ENCODE measurements at regions not wholly inside any gene's neighbourhood (a gene's known extent, or its start where the extent isn't known, plus 50 kb on each side); places are given as distances from the start of the nearest gene placed in this dataset.
A peak's percentile ranks its signal among the peaks of the same experiment; 100 is the strongest.

DNA sequence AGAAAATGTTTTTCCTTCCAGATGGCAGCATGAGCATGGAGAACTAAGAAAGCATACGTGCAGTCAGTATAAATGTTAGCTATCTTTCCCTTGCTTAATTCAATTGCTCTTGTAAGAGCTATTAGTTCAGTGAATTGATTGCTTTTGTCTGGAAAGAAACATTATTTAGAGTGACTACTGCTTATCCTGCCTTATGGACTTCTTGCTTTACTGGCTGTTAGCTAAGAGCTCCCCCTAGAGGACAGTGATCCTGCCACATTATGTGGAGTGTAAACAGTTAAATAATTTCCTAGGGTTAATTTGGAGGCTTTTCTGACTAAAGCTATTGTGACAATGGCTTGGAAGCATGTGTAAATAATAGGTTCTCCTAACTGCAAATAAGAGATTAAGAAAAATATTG is 1402.4 kb downstream of the FAM133A start:
- intact Hi-C loops (cut with DNase I; ENCODE audit: low total_unique reads), result no loop called here
- H3K4me1 ChIP-seq, result no peaks in the 10 kb centered on the region
- 65 to 92% (median 81%) methylated on average over 1 of the region's 1 CpG for WGBS, 5 donors
- no peak for DNase-seq
- no peak overlapping the region for H3K27ac ChIP-seq
- H3K9me3 ChIP-seq, result no peaks in the 10 kb centered on the region
- H3K27me3 ChIP-seq (replicated peaks in 1 of 7), result peaks cover 0 to 7% (median 0%) of the 10 kb centered on the region in 7 donors
- no peak overlapping the region for H3K4me3 ChIP-seq
- no peaks in the 10 kb centered on the region for H3K36me3 ChIP-seq
- no peak for TF ChIP-seq POLR2AphosphoS5 (IDR thresholded peaks at IDR 0.05)
- TF ChIP-seq CTCF (IDR thresholded peaks at IDR 0.05 in 8 of 11, conservative IDR thresholded peaks at IDR 0.05 in 3 of 11), result peak in 2 of 11 experiments; percentile 17 to 18

GRCh38 chrX:95101851-95102390 is 1427.9 kb downstream of the FAM133A start:
- no peak overlapping the region for H3K27ac ChIP-seq
- intact Hi-C loops (cut with DNase I; ENCODE audit: low total_unique reads), result no loop called here
- H3K36me3 ChIP-seq, result no peaks in the 10 kb centered on the region
- no peak for DNase-seq
- H3K4me3 ChIP-seq, result no peak overlapping the region
- WGBS, 5 donors, result 70 to 82% (median 78%) methylated on average over 4 of the region's 4 CpGs
- H3K9me3 ChIP-seq, result no peaks in the 10 kb centered on the region
- H3K4me1 ChIP-seq, result no peaks in the 10 kb centered on the region
- TF ChIP-seq POLR2A (IDR thresholded peaks at IDR 0.05) (no peak), CTCF (IDR thresholded peaks at IDR 0.05 in 8 of 11, conservative IDR thresholded peaks at IDR 0.05 in 3 of 11) (no peak), POLR2AphosphoS5 (IDR thresholded peaks at IDR 0.05) (no peak)
- H3K27me3 ChIP-seq (replicated peaks in 1 of 7), result no peaks in the 10 kb centered on the region

DNA sequence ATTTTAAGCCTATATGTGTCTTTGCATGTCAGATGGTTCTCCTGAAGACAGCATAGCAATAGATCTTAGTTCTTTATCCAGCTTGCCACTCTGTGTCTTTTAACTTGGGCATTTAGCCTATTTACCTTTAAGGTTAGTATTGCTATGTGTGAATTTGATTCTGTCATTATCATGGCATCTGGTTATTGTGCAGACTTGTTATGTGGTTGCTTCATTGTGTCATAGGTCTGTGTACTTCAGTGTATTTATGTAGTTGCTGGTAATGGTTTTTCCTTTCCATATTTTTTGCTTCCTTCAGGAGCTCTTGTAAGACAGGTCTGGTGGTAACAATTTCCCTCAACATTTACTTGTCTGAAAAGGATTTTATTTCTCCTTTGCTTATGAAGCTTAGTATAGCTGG is 1443.5 kb downstream of the FAM133A start:
- Histone ChIP-seq H3K27me3 (replicated peaks in 1 of 7) (peaks cover 0 to 9% (median 0%) of the 10 kb centered on the region in 7 donors), H3K4me3 (no peak overlapping the region), H3K36me3 (no peaks in the 10 kb centered on the region), H3K4me1 (no peaks in the 10 kb centered on the region), H3K27ac (no peak overlapping the region), H3K9me3 (peaks cover 0 to 34% (median 0%) of the 10 kb centered on the region in 8 donors)
- DNase-seq, result no peak
- no peak for TF ChIP-seq CTCF (IDR thresholded peaks at IDR 0.05 in 8 of 11, conservative IDR thresholded peaks at IDR 0.05 in 3 of 11)
- TF ChIP-seq POLR2AphosphoS5 (IDR thresholded peaks at IDR 0.05), result no peak
- intact Hi-C loops (cut with DNase I; ENCODE audit: low total_unique reads), result no loop called here

DNA sequence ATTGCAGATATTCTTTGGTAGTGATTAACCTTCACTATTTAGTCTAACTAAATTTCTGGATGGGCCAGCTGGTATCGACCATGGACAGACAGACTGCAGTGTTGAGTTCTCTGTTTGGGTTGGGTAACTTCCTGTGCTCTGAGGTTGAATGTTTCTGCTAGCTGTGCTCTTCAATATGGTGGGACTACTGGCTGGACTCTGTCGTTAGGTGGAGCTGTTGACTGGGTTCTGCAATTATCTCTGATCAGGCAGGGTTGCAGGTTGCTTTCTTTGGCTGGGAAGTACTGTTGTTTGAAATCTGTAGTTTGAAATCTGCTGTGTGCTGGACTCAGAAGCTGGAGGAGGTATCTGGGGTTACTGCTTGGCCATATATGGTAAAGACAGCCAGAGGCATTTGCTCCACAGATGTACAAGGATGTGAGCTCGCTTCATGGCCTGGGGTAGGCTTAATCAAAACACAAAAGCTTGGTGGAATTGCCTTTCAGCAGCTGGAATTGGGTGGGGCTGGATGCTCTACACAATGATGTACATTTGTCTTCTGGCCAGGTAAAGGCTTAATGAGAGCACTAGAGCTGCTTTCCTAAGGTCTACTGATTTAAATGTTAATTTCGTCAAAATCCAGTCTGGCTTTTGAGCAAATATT is 1472.0 kb downstream of the FAM133A start:
- no peak overlapping the region for H3K27ac ChIP-seq
- WGBS, 5 donors, result 61 to 97% (median 67%) methylated on average over 2 to 4 of the region's 4 CpGs
- no peak overlapping the region for H3K4me3 ChIP-seq
- intact Hi-C loops (cut with DNase I; ENCODE audit: low total_unique reads), result no loop called here
- no peaks in the 10 kb centered on the region for H3K4me1 ChIP-seq
- no peaks in the 10 kb centered on the region for H3K36me3 ChIP-seq
- TF ChIP-seq CTCF (IDR thresholded peaks at IDR 0.05 in 8 of 11, conservative IDR thresholded peaks at IDR 0.05 in 3 of 11), result no peak
- TF ChIP-seq POLR2AphosphoS5 (IDR thresholded peaks at IDR 0.05), result no peak
- no peak for TF ChIP-seq POLR2A (IDR thresholded peaks at IDR 0.05)
- H3K27me3 ChIP-seq (replicated peaks in 1 of 7), result no peaks in the 10 kb centered on the region
- no peak for DNase-seq
- H3K9me3 ChIP-seq, result peaks cover 0 to 10% (median 0%) of the 10 kb centered on the region in 8 donors
